Renal pelvis (tissue), 1 donor: ENCODE measurements at regions not wholly inside any gene's neighbourhood (a gene's known extent, or its start where the extent isn't known, plus 50 kb on each side); places are given as distances from the start of the nearest gene placed in this dataset.

Experiments used
- DNase-seq: peaks from one replicate; pipeline ENCODE4 v3.0.0-alpha.2; 2013

GRCh38 chr5:8641786-8642505 is 773.0 kb downstream of the MTRR start:
- DNase-seq, result no peak

GRCh38 chr5:8644377-8644776 is 775.4 kb downstream of the MTRR start:
- no peak for DNase-seq

- DNase-seq, result no peak
These were observed 778.2 kb downstream of the MTRR start for GRCh38 chr5:8647111-8647510.

GRCh38 chr5:8650186-8650585 is 781.2 kb downstream of the MTRR start:
- no peak for DNase-seq

GRCh38 chr5:8660133-8660893 is 791.4 kb downstream of the MTRR start:
- DNase-seq, result no peak

- DNase-seq, result no peak
These were observed 794.4 kb downstream of the MTRR start for GRCh38 chr5:8663374-8663773.

GRCh38 chr5:8675182-8675581 is 806.2 kb downstream of the MTRR start:
- DNase-seq, result no peak

GRCh38 chr5:8676695-8677094 is 807.7 kb downstream of the MTRR start:
- DNase-seq, result no peak

GRCh38 chr5:8682381-8682780 is 813.4 kb downstream of the MTRR start:
- no peak for DNase-seq

- no peak for DNase-seq
These were observed 814.5 kb downstream of the MTRR start for GRCh38 chr5:8683496-8683895.

GRCh38 chr5:8685704-8686103 is 816.8 kb downstream of the MTRR start:
- DNase-seq, result no peak

GRCh38 chr5:8686707-8687106 is 817.8 kb downstream of the MTRR start:
- no peak for DNase-seq

GRCh38 chr5:8689773-8690172 is 820.8 kb downstream of the MTRR start:
- DNase-seq, result no peak

GRCh38 chr5:8691221-8691620 is 822.3 kb downstream of the MTRR start:
- no peak for DNase-seq

- DNase-seq, result no peak
These were observed 824.4 kb downstream of the MTRR start for GRCh38 chr5:8693341-8693844.

- no peak for DNase-seq
These were observed 825.6 kb downstream of the MTRR start for GRCh38 chr5:8694545-8694944.

- DNase-seq, result no peak
These were observed 827.2 kb downstream of the MTRR start for GRCh38 chr5:8695902-8696845.

GRCh38 chr5:8700222-8700621 is 831.3 kb downstream of the MTRR start:
- DNase-seq, result no peak

GRCh38 chr5:8700671-8701070 is 831.7 kb downstream of the MTRR start:
- no peak for DNase-seq

GRCh38 chr5:8701251-8701650 is 832.3 kb downstream of the MTRR start:
- DNase-seq, result no peak

GRCh38 chr5:8710426-8710930 is 835.4 kb downstream of the SEMA5A start:
- DNase-seq, result no peak

GRCh38 chr5:8714198-8714597 is 831.7 kb downstream of the SEMA5A start:
- DNase-seq, result no peak
